VCaP (cell line): ENCODE measurements at regions not wholly inside any gene's neighbourhood (a gene's known extent, or its start where the extent isn't known, plus 50 kb on each side); places are given as distances from the start of the nearest gene placed in this dataset.

ENCODE experiments used
- H3K27ac ChIP-seq: fragments of 450-650 bp; 2 replicates; pipeline ENCODE4 v1.5.1; 2017
- CTCF ChIP-seq: fragments of 450-650 bp; conservative IDR thresholded peaks from 2 replicates; pipeline ENCODE4 v1.5.1; 2017; ENCODE audit warnings: mild to moderate bottlenecking, moderate library complexity

GRCh38 chr6:65955034-65955433, 248.0 kb upstream of the EYS start:
- no peak for TF ChIP-seq CTCF
- H3K27ac ChIP-seq: no peak overlapping the region

- no peak for TF ChIP-seq CTCF
- no peak overlapping the region for H3K27ac ChIP-seq
These were observed 241.0 kb upstream of the EYS start for GRCh38 chr6:65948062-65948461.

GRCh38 chr6:65943548-65943947, 236.5 kb upstream of the EYS start:
- TF ChIP-seq CTCF: no peak
- H3K27ac ChIP-seq: no peak overlapping the region

GRCh38 chr6:65943051-65943450, 236.0 kb upstream of the EYS start:
- no peak for TF ChIP-seq CTCF
- H3K27ac ChIP-seq: no peak overlapping the region

- H3K27ac ChIP-seq: no peak overlapping the region
- TF ChIP-seq CTCF: no peak
These were observed 231.0 kb upstream of the EYS start for GRCh38 chr6:65938000-65938399.

- H3K27ac ChIP-seq: no peak overlapping the region
- TF ChIP-seq CTCF: no peak
These were observed 228.4 kb upstream of the EYS start for GRCh38 chr6:65935412-65935811.

GRCh38 chr6:65933390-65933789, 226.4 kb upstream of the EYS start:
- no peak overlapping the region for H3K27ac ChIP-seq

More at GRCh38 chr6:65933390-65933789, 226.4 kb upstream of the EYS start:
- TF ChIP-seq CTCF: no peak
